K562 (cell line): ENCODE measurements at regions not wholly inside any gene's neighbourhood (a gene's known extent, or its start where the extent isn't known, plus 50 kb on each side); places are given as distances from the start of the nearest gene placed in this dataset.

Experiments used
- ATAC-seq: fragments of 200-7000 bp; cut with Tn5 transposase; 3 replicates; pipeline ENCODE4 v1.9.1; 2020; ENCODE audit warnings: moderate library complexity
- BruUV-seq: library from RNA; stranded (reverse); fragments of 400-500 nt; replicated peaks from 2 replicates; lab custom pipeline; 2021; lab: Mats Ljungman, UMichigan
- CTCF ChIA-PET: fragments of 300-600 bp; formaldehyde crosslinking; extraction: SDS; loops from one replicate; lab custom pipeline; 2021; ENCODE audit warnings: low intra/inter-chr PET ratio; lab: Yijun Ruan, JAX
- POLR2A ChIA-PET: fragments of 300-600, 350-650 bp; sonication (Branson Sonifier 250); formaldehyde crosslinking; extraction: SDS; loops from one replicate; lab custom pipeline; 2021; ENCODE audit warnings: antibody characterized with exemption, inconsistent platforms; lab: Yijun Ruan, JAX
- DNase-seq, 4 experiments: peaks; one replicate each; pipeline versions ENCODE4 v3.0.0 to v3.0.0-alpha.2; 2011 to 2018; ENCODE audit warnings: low spot score in 3 of 4, mixed read lengths in 3 of 4; ENCODE audit errors: extremely low read depth in 1 of 4
- FAIRE-seq: peaks from 2 replicates; lab custom pipeline; 2011; peaks lifted over from hg19 to GRCh38; lab: Jason Lieb, UNC
- H2AFZ ChIP-seq: 2 replicates; pipeline ENCODE4 v1.6.0; 2011; ENCODE audit warnings: low read depth, low read length, control low read depth, inconsistent platforms
- H3K27ac ChIP-seq: fragments of 200-600 bp; 3 replicates; pipeline ENCODE4 v1.8.0; 2011; ENCODE audit warnings: low read depth, mild to moderate bottlenecking, control low read depth, inconsistent platforms, low read length, moderate library complexity, mixed read lengths; ENCODE audit errors: extremely low read depth
- H3K27me3 ChIP-seq, 2 experiments: fragments of 300-600 bp in 1 of 2; 2 replicates in 1 of 2; 3 replicates in 1 of 2; pipeline versions ENCODE4 v1.6.0 to v1.8.0; 2011; ENCODE audit warnings: inconsistent platforms in 2 of 2, low read length in 2 of 2, mild to moderate bottlenecking in 1 of 2, mixed read lengths in 1 of 2, moderate library complexity in 1 of 2; ENCODE audit not compliant: control insufficient read depth in 2 of 2, insufficient read depth in 2 of 2
- H3K36me3 ChIP-seq: fragments of 300-600 bp; 3 replicates; pipeline ENCODE4 v1.8.0; 2011; ENCODE audit warnings: mild to moderate bottlenecking, low read length, inconsistent platforms; ENCODE audit not compliant: control insufficient read depth, insufficient read depth
- H3K4me1 ChIP-seq, 2 experiments: fragments of 200-600 bp in 1 of 2; replicated peaks in 1 of 2; 2 replicates in 1 of 2; 3 replicates in 1 of 2; pipeline versions ENCODE4 v1.5.1 to v1.8.0; 2011; ENCODE audit warnings: inconsistent platforms in 2 of 2, low read length in 2 of 2, mild to moderate bottlenecking in 1 of 2, mixed read lengths in 1 of 2, moderate library complexity in 1 of 2; ENCODE audit not compliant: control insufficient read depth in 2 of 2, insufficient read depth in 2 of 2
- H3K4me2 ChIP-seq: 2 replicates; pipeline ENCODE4 v1.6.1; 2011; ENCODE audit warnings: low read length, control low read depth, inconsistent platforms, mixed read lengths; ENCODE audit not compliant: insufficient read depth
- H3K4me3 ChIP-seq: fragments of 200-600 bp; sonication (generic), shearing (Covaris generic); 2 replicates; pipeline ENCODE4 v1.5.1; 2016; ENCODE audit warnings: control low read depth, inconsistent platforms
- H3K79me2 ChIP-seq: fragments of 200-600 bp; 3 replicates; pipeline ENCODE4 v1.8.0; 2011; ENCODE audit warnings: low read length, inconsistent platforms; ENCODE audit not compliant: control insufficient read depth, insufficient read depth
- H3K9ac ChIP-seq, 2 experiments: 2 replicates each; pipeline versions ENCODE4 v1.6.0 to v1.6.1; 2011; ENCODE audit warnings: low read depth in 2 of 2, low read length in 2 of 2, control low read depth in 1 of 2, inconsistent platforms in 1 of 2, mild to moderate bottlenecking in 1 of 2, mixed read lengths in 1 of 2; ENCODE audit not compliant: insufficient read depth in 1 of 2
- H3K9me1 ChIP-seq: one replicate; pipeline ENCODE4 v1.6.0; 2011; ENCODE audit warnings: inconsistent platforms, mild to moderate bottlenecking, low read length, moderate library complexity; ENCODE audit not compliant: control insufficient read depth, insufficient read depth
- H3K9me3 ChIP-seq: replicated peaks from 2 replicates; pipeline ENCODE4 v1.5.1; 2011; ENCODE audit warnings: low read depth, low read length, inconsistent platforms; ENCODE audit not compliant: control insufficient read depth, insufficient read depth
- H4K20me1 ChIP-seq: replicated peaks from 2 replicates; pipeline ENCODE4 v1.6.1; 2011; ENCODE audit warnings: low read length, inconsistent platforms, mixed read lengths; ENCODE audit not compliant: control insufficient read depth, insufficient read depth
- C11orf30 ChIP-seq: fragments of 450-650 bp; IDR thresholded peaks from 2 replicates; pipeline ENCODE4 v1.6.1; 2016; ENCODE audit warnings: low read depth, mild to moderate bottlenecking
- CREM ChIP-seq: IDR thresholded peaks from 2 replicates; pipeline ENCODE4 v1.6.1; 2014; ENCODE audit warnings: antibody characterized with exemption, low read depth
- ETS1 ChIP-seq: conservative IDR thresholded peaks from 2 replicates; pipeline ENCODE4 v1.6.1; 2011; ENCODE audit warnings: low read depth, mild to moderate bottlenecking, low read length; ENCODE audit not compliant: control insufficient read depth
- KLF13 ChIP-seq: fragments of 450-650 bp; IDR thresholded peaks from 2 replicates; pipeline ENCODE4 v1.6.1; 2016; ENCODE audit warnings: missing genetic modification characterization, low read depth, mild to moderate bottlenecking, missing compliant biosample characterization, moderate library complexity, borderline replicate concordance
- MBD1 ChIP-seq: fragments of 250-450 bp; sonication (Bioruptor Pico); IDR thresholded peaks from 2 replicates; pipeline ENCODE4 v1.8.0; 2022; ENCODE audit warnings: inconsistent platforms
- MBD2 ChIP-seq: sonication (generic); IDR thresholded peaks from 2 replicates; pipeline ENCODE4 v1.6.1; 2016; ENCODE audit warnings: low read depth, borderline replicate concordance
- MCM7 ChIP-seq, 2 experiments: fragments of 450-650 bp; IDR thresholded peaks; 2 replicates each; pipeline ENCODE4 v1.6.1; 2016 to 2018
- MLLT1 ChIP-seq, 2 experiments: fragments of 450-650 bp; IDR thresholded peaks; 2 replicates each; pipeline ENCODE4 v1.6.1; 2016
- NCOA2 ChIP-seq, 2 experiments: fragments of 450-650 bp; IDR thresholded peaks; 2 replicates each; pipeline ENCODE4 v1.6.1; 2018; ENCODE audit warnings: mild to moderate bottlenecking in 2 of 2, moderate library complexity in 1 of 2; ENCODE audit not compliant: partially characterized antibody in 2 of 2
- NCOA4 ChIP-seq: fragments of 450-650 bp; IDR thresholded peaks from 2 replicates; pipeline ENCODE4 v1.6.1; 2018; ENCODE audit warnings: mild to moderate bottlenecking; ENCODE audit not compliant: partially characterized antibody
- NR0B1 ChIP-seq: fragments of 450-650 bp; IDR thresholded peaks from one replicate; pipeline ENCODE4 v1.6.1; 2018; ENCODE audit warnings: mild to moderate bottlenecking, moderate library complexity; ENCODE audit not compliant: partially characterized antibody
- PHF20 ChIP-seq: fragments of 450-650 bp; IDR thresholded peaks from 2 replicates; pipeline ENCODE4 v1.6.1; 2018; ENCODE audit not compliant: partially characterized antibody
- PRPF4 ChIP-seq: fragments of 200-400 bp; formaldehyde crosslinking; IDR thresholded peaks from one replicate; pipeline ENCODE4 v1.6.1; 2017; ENCODE audit warnings: low read length, low read depth, mild to moderate bottlenecking; ENCODE audit not compliant: insufficient read depth, poor library complexity, severe bottlenecking
- RBFOX2 ChIP-seq: fragments of 200-400 bp; formaldehyde crosslinking; IDR thresholded peaks from 2 replicates; pipeline ENCODE4 v1.6.1; 2017; ENCODE audit warnings: low read depth, mild to moderate bottlenecking, low read length, moderate library complexity
- SMAD4 ChIP-seq: fragments of 250-450 bp; sonication (Bioruptor Pico); conservative IDR thresholded peaks from 2 replicates; pipeline ENCODE4 v1.8.0; 2021; ENCODE audit warnings: inconsistent platforms, mild to moderate bottlenecking, moderate library complexity
- ZNF384 ChIP-seq: IDR thresholded peaks from 2 replicates; pipeline ENCODE4 v1.6.1; 2012; ENCODE audit warnings: low read depth, low read length, improper control_type of control experiment
- WGBS: fragments of 100-300 bp; shearing (Covaris generic); methylation state at CpG from one replicate; pipeline ENCODE4 v1.1.6; 2016; ENCODE audit warnings: low coverage, mixed read lengths; ENCODE audit not compliant: insufficient coverage; ENCODE audit errors: missing lambda C conversion rate; 5-methylcytosine and 5-hydroxymethylcytosine counted together
- in situ Hi-C: fragments of 300-500 bp; cut with MboI; formaldehyde crosslinking; loops from 4 replicates; pipeline ENCODE4 v1.15.0; 2018; ENCODE audit warnings: inconsistent platforms, mixed read lengths
- intact Hi-C: fragments of 100-400 bp; cut with micrococcal nuclease; formaldehyde crosslinking; loops from 2 replicates; pipeline ENCODE4 v1.14.2; 2022

GRCh38 chr10:35942057-35942456, 300.0 kb upstream of the FZD8 start:
- H3K27me3 ChIP-seq: no peaks in the 10 kb centered on the region
- CTCF ChIA-PET: no interaction called here
- in situ Hi-C loops (no loop called here), intact Hi-C loops (no loop called here)
- H3K4me1 ChIP-seq: no peaks in the 10 kb centered on the region
- no TSS peak for BruUV-seq
- WGBS: 5% methylated on average over 3 of the region's 3 CpGs
- no peak overlapping the region for H3K9ac ChIP-seq
- POLR2A ChIA-PET: no interaction called here
- no peaks in the 10 kb centered on the region for H3K9me1 ChIP-seq
- no peak overlapping the region for H3K4me3 ChIP-seq
- FAIRE-seq: no peak
- no peak overlapping the region for H3K4me2 ChIP-seq
- H3K27ac ChIP-seq: no peak overlapping the region
- H3K79me2 ChIP-seq: no peaks in the 10 kb centered on the region
- H3K36me3 ChIP-seq: no peaks in the 10 kb centered on the region
- H4K20me1 ChIP-seq: no peaks in the 10 kb centered on the region
- no peak for ATAC-seq
- H3K9me3 ChIP-seq: no peaks in the 10 kb centered on the region
- no peak overlapping the region for H2AFZ ChIP-seq
- no peak for DNase-seq
- no peak for TF ChIP-seq C11orf30
- no peak for TF ChIP-seq PHF20
- no peak for TF ChIP-seq NCOA2 (IDR thresholded peaks at IDR 0.05; ENCODE audit: partially characterized antibody in 2 of 2)
- no peak for TF ChIP-seq NR0B1
- TF ChIP-seq NCOA4: no peak
- no peak for TF ChIP-seq KLF13
- no peak for TF ChIP-seq SMAD4 (CRISPR knock-in tag)
- no peak for TF ChIP-seq MCM7 (IDR thresholded peaks at IDR 0.05)
- no peak for TF ChIP-seq PRPF4
- no peak for TF ChIP-seq MBD1 (CRISPR knock-in tag)
- TF ChIP-seq RBFOX2: no peak
- TF ChIP-seq MLLT1 (IDR thresholded peaks at IDR 0.05): no peak
- TF ChIP-seq ETS1: no peak
- no peak for TF ChIP-seq CREM
- no peak for TF ChIP-seq MBD2
- TF ChIP-seq ZNF384: no peak
